ENCODE measurements at regions not wholly inside any gene's neighbourhood (a gene's known extent, or its start where the extent isn't known, plus 50 kb on each side); places are given as distances from the start of the nearest gene placed in this dataset.

- TF ChIP-seq CTCF (conservative IDR thresholded peaks at IDR 0.05; ENCODE audit: low read depth, low read length) (no peak), EZH2 (IDR thresholded peaks at IDR 0.05; ENCODE audit: borderline replicate concordance, low read depth, low read length, poor library complexity, severe bottlenecking) (no peak)
Observed at GRCh38 chr5:173453167-173453566, 125.0 kb upstream of the STC2 start.
